SK-N-SH treated with all-trans-retinoic acid at 6 μM for 48 hours (cell line): ENCODE measurements at regions not wholly inside any gene's neighbourhood (a gene's known extent, or its start where the extent isn't known, plus 50 kb on each side); places are given as distances from the start of the nearest gene placed in this dataset.

ENCODE experiments used
- ATAC-seq: fragments of 200-7000 bp; cut with Tn5 transposase; 3 replicates; pipeline ENCODE4 v1.9.1; 2020; ENCODE audit warnings: mild to moderate bottlenecking, moderate library complexity
- ARNTL ChIP-seq: fragments of 450-650 bp; formaldehyde crosslinking; IDR thresholded peaks from 2 replicates; pipeline ENCODE4 v1.5.0; 2020; ENCODE audit warnings: low read depth, mild to moderate bottlenecking, moderate library complexity, borderline replicate concordance
- BACH2 ChIP-seq: fragments of 250-450 bp; sonication (Bioruptor Pico); IDR thresholded peaks from 2 replicates; pipeline ENCODE4 v1.9.0; 2021; ENCODE audit warnings: mild to moderate bottlenecking, borderline replicate concordance
- CREB5 ChIP-seq: fragments of 250-450 bp; sonication (Bioruptor Pico); IDR thresholded peaks from 2 replicates; pipeline ENCODE4 v1.5.1; 2020; ENCODE audit warnings: low read depth, mild to moderate bottlenecking, moderate library complexity
- CSDC2 ChIP-seq: fragments of 250-450 bp; sonication (Bioruptor Pico); IDR thresholded peaks from 2 replicates; pipeline ENCODE4 v1.5.0; 2020; ENCODE audit warnings: mild to moderate bottlenecking, moderate library complexity
- CSRNP3 ChIP-seq: fragments of 250-450 bp; sonication (Bioruptor Pico); IDR thresholded peaks from 2 replicates; pipeline ENCODE4 v1.5.1; 2021; ENCODE audit warnings: mild to moderate bottlenecking, moderate library complexity
- ESRRG ChIP-seq: fragments of 250-450 bp; sonication (Bioruptor Pico); IDR thresholded peaks from 2 replicates; pipeline ENCODE4 v1.6.1; 2021; ENCODE audit warnings: mild to moderate bottlenecking
- GLIS3 ChIP-seq: fragments of 250-450 bp; sonication (Bioruptor Pico); IDR thresholded peaks from 2 replicates; pipeline ENCODE4 v1.5.0; 2020; ENCODE audit warnings: mild to moderate bottlenecking, moderate library complexity
- ISL1 ChIP-seq: fragments of 250-450 bp; sonication (Bioruptor Pico); IDR thresholded peaks from 2 replicates; pipeline ENCODE4 v2.1.2; 2022; ENCODE audit warnings: mild to moderate bottlenecking, moderate library complexity
- OSR1 ChIP-seq: fragments of 250-450 bp; sonication (Bioruptor Pico); IDR thresholded peaks from 2 replicates; pipeline ENCODE4 v1.8.0; 2022; ENCODE audit warnings: moderate library complexity, mild to moderate bottlenecking, inconsistent platforms
- PATZ1 ChIP-seq: fragments of 250-450 bp; sonication (Bioruptor Pico); IDR thresholded peaks from 2 replicates; pipeline ENCODE4 v1.8.0; 2020; ENCODE audit warnings: mild to moderate bottlenecking, moderate library complexity, borderline replicate concordance
- PPARA ChIP-seq: fragments of 250-450 bp; sonication (Bioruptor Pico); IDR thresholded peaks from 2 replicates; pipeline ENCODE4 v1.5.0; 2020; ENCODE audit warnings: mild to moderate bottlenecking, borderline replicate concordance
- RARB ChIP-seq: fragments of 250-450 bp; sonication (Bioruptor Pico); IDR thresholded peaks from 2 replicates; pipeline ENCODE4 v1.8.0; 2021; ENCODE audit warnings: mild to moderate bottlenecking, moderate library complexity
- SNAI2 ChIP-seq: fragments of 250-450 bp; sonication (Bioruptor Pico); IDR thresholded peaks from 2 replicates; pipeline ENCODE4 v1.5.0; 2020; ENCODE audit warnings: mild to moderate bottlenecking, moderate library complexity
- TCF4 ChIP-seq: fragments of 250-450 bp; sonication (Bioruptor Pico); IDR thresholded peaks from 2 replicates; pipeline ENCODE4 v1.8.0; 2021; ENCODE audit warnings: mild to moderate bottlenecking, moderate library complexity, borderline replicate concordance
- TOX ChIP-seq: fragments of 250-450 bp; sonication (Bioruptor Pico); IDR thresholded peaks from 2 replicates; pipeline ENCODE4 v1.8.0; 2021; ENCODE audit warnings: mild to moderate bottlenecking, moderate library complexity, borderline replicate concordance
- TSHZ2 ChIP-seq: fragments of 250-450 bp; sonication (Bioruptor Pico); IDR thresholded peaks from 2 replicates; pipeline ENCODE4 v1.5.0; 2020; ENCODE audit warnings: mild to moderate bottlenecking, moderate library complexity
- ZC3H10 ChIP-seq: fragments of 250-450 bp; sonication (Bioruptor Pico); IDR thresholded peaks from 2 replicates; pipeline ENCODE4 v1.5.1; 2021; ENCODE audit warnings: mild to moderate bottlenecking, moderate library complexity
- ZFP3 ChIP-seq: fragments of 250-450 bp; sonication (Bioruptor Pico); IDR thresholded peaks from 2 replicates; pipeline ENCODE4 v1.5.0; 2020; ENCODE audit warnings: mild to moderate bottlenecking, moderate library complexity
- ZFP30 ChIP-seq: fragments of 450-650 bp; formaldehyde crosslinking; IDR thresholded peaks from 2 replicates; pipeline ENCODE4 v1.5.0; 2022; ENCODE audit warnings: mild to moderate bottlenecking, moderate library complexity
- ZNF565 ChIP-seq: fragments of 450-650 bp; formaldehyde crosslinking; conservative IDR thresholded peaks from 2 replicates; pipeline ENCODE4 v1.5.0; 2020; ENCODE audit warnings: low read depth, mild to moderate bottlenecking, moderate library complexity
- ZNF70 ChIP-seq: fragments of 450-650 bp; formaldehyde crosslinking; IDR thresholded peaks from 2 replicates; pipeline ENCODE4 v1.5.0; 2020; ENCODE audit warnings: mild to moderate bottlenecking, moderate library complexity
- ZNF8 ChIP-seq: fragments of 450-650 bp; formaldehyde crosslinking; IDR thresholded peaks from 2 replicates; pipeline ENCODE4 v1.5.0; 2020; ENCODE audit warnings: mild to moderate bottlenecking, moderate library complexity

- no peak for TF ChIP-seq SNAI2 (CRISPR knock-in tag)
- no peak for TF ChIP-seq TCF4
- TF ChIP-seq PATZ1 (CRISPR knock-in tag) = no peak
- TF ChIP-seq TOX (CRISPR knock-in tag) = no peak
- no peak for TF ChIP-seq ZNF565 (CRISPR knock-in tag)
- TF ChIP-seq ZFP3 = no peak
- TF ChIP-seq OSR1 = no peak
- no peak for TF ChIP-seq RARB (CRISPR knock-in tag)
- TF ChIP-seq ESRRG (CRISPR knock-in tag) = no peak
- TF ChIP-seq ZNF70 = no peak
- TF ChIP-seq ZFP30 = no peak
- TF ChIP-seq BACH2 (CRISPR knock-in tag) = no peak
- no peak for TF ChIP-seq ARNTL
- no peak for TF ChIP-seq CREB5
- no peak for TF ChIP-seq CSDC2 (CRISPR knock-in tag)
- ATAC-seq = no peak
Observed at GRCh38 chr7:49014870-49015269, 90.5 kb downstream of the CDC14C start.

GRCh38 chr7:49020145-49020544 lies 95.8 kb downstream of the CDC14C start:
- no peak for ATAC-seq
- TF ChIP-seq ESRRG (CRISPR knock-in tag) = no peak
- TF ChIP-seq PATZ1 (CRISPR knock-in tag) = no peak
- TF ChIP-seq CSRNP3 (CRISPR knock-in tag) = no peak
- no peak for TF ChIP-seq ISL1
- no peak for TF ChIP-seq ZC3H10 (CRISPR knock-in tag)
- TF ChIP-seq PPARA (CRISPR knock-in tag) = no peak
- TF ChIP-seq ZFP30 = no peak
- TF ChIP-seq TOX (CRISPR knock-in tag) = no peak
- no peak for TF ChIP-seq SNAI2 (CRISPR knock-in tag)
- no peak for TF ChIP-seq ARNTL
- TF ChIP-seq CSDC2 (CRISPR knock-in tag) = no peak
- TF ChIP-seq GLIS3 (CRISPR knock-in tag) = no peak
- TF ChIP-seq TSHZ2 = no peak
- no peak for TF ChIP-seq ZFP3

- no peak for TF ChIP-seq RARB (CRISPR knock-in tag)
- no peak for TF ChIP-seq ZNF70
- TF ChIP-seq ZNF8 = no peak
- no peak for TF ChIP-seq CSDC2 (CRISPR knock-in tag)
- no peak for TF ChIP-seq TOX (CRISPR knock-in tag)
- TF ChIP-seq PATZ1 (CRISPR knock-in tag) = no peak
- no peak for ATAC-seq
Observed at GRCh38 chr7:49022448-49022847, 98.1 kb downstream of the CDC14C start.
